Liver (tissue), 8 donors: ENCODE measurements at regions not wholly inside any gene's neighbourhood (a gene's known extent, or its start where the extent isn't known, plus 50 kb on each side); places are given as distances from the start of the nearest gene placed in this dataset.

ENCODE experiments used
- DNase-seq: peaks from one replicate; pipeline ENCODE4 v3.0.0-alpha.2; 2017; ENCODE audit warnings: low spot score
- H3K27ac ChIP-seq, 2 donors: one replicate each; pipeline ENCODE4 v1.7.0; 2013; ENCODE audit warnings: inconsistent platforms in 2 of 2, low read length in 2 of 2, control low read depth in 1 of 2, low read depth in 1 of 2, mild to moderate bottlenecking in 1 of 2
- H3K27me3 ChIP-seq, 4 donors: one replicate each; pipeline versions ENCODE4 v1.6.1 to v1.7.0; 2013; ENCODE audit warnings: low read length in 3 of 4, inconsistent platforms in 1 of 4, mild to moderate bottlenecking in 1 of 4, moderate library complexity in 1 of 4; ENCODE audit not compliant: control insufficient read depth in 4 of 4, insufficient read depth in 4 of 4
- H3K36me3 ChIP-seq, 4 donors: one replicate each; pipeline versions ENCODE4 v1.6.1 to v1.7.0; 2013; ENCODE audit warnings: low read length in 3 of 4, mild to moderate bottlenecking in 3 of 4, low read depth in 1 of 4, moderate library complexity in 1 of 4; ENCODE audit not compliant: control insufficient read depth in 4 of 4, insufficient read depth in 3 of 4
- H3K4me1 ChIP-seq, 4 donors: one replicate each; pipeline versions ENCODE4 v1.6.1 to v1.7.0; 2013; ENCODE audit warnings: low read length in 3 of 4, mild to moderate bottlenecking in 3 of 4, moderate library complexity in 1 of 4; ENCODE audit not compliant: control insufficient read depth in 4 of 4, insufficient read depth in 4 of 4
- H3K4me3 ChIP-seq, 3 donors: one replicate each; pipeline versions ENCODE4 v1.6.1 to v1.7.0; 2013; ENCODE audit warnings: low read length in 3 of 3, control low read depth in 1 of 3, low read depth in 1 of 3, mild to moderate bottlenecking in 1 of 3
- H3K9ac ChIP-seq, 2 donors: one replicate each; pipeline ENCODE4 v1.7.0; 2013; ENCODE audit warnings: low read length in 2 of 2, mild to moderate bottlenecking in 2 of 2, moderate library complexity in 2 of 2, control low read depth in 1 of 2, low read depth in 1 of 2
- H3K9me3 ChIP-seq, 4 donors: one replicate each; pipeline versions ENCODE4 v1.6.1 to v1.7.0; 2013; ENCODE audit warnings: low read length in 3 of 4; ENCODE audit not compliant: control insufficient read depth in 4 of 4
- ATF3 ChIP-seq: IDR thresholded peaks from 2 replicates; pipeline ENCODE4 v1.6.1; 2016; ENCODE audit warnings: antibody characterized with exemption
- CTCF ChIP-seq: fragments of 150-350 bp; IDR thresholded peaks from 2 replicates; pipeline ENCODE4 v1.5.1; 2017; ENCODE audit warnings: improper control_type of control experiment, low read depth, low read length; ENCODE audit not compliant: missing input control
- EGR1 ChIP-seq, 2 donors: IDR thresholded peaks; 2 replicates each; pipeline ENCODE4 v1.6.1; 2016 to 2018; ENCODE audit warnings: antibody characterized with exemption in 2 of 2, low read depth in 2 of 2
- FOXA1 ChIP-seq: IDR thresholded peaks from 2 replicates; pipeline ENCODE4 v1.6.1; 2016; ENCODE audit warnings: antibody characterized with exemption
- FOXA2 ChIP-seq: IDR thresholded peaks from 2 replicates; pipeline ENCODE4 v1.6.1; 2016; ENCODE audit warnings: antibody characterized with exemption
- GABPA ChIP-seq, 2 donors: IDR thresholded peaks in 1 of 2; conservative IDR thresholded peaks in 1 of 2; 2 replicates each; pipeline ENCODE4 v1.6.1; 2016; ENCODE audit warnings: antibody characterized with exemption in 2 of 2, mild to moderate bottlenecking in 1 of 2, moderate library complexity in 1 of 2
- HNF4A ChIP-seq, 2 donors: conservative IDR thresholded peaks; 2 replicates each; pipeline ENCODE4 v1.6.1; 2016; ENCODE audit warnings: antibody characterized with exemption in 2 of 2, mild to moderate bottlenecking in 2 of 2
- HNF4G ChIP-seq: IDR thresholded peaks from 2 replicates; pipeline ENCODE4 v1.6.1; 2016; ENCODE audit warnings: antibody characterized with exemption
- JUND ChIP-seq, 2 donors: IDR thresholded peaks; 2 replicates each; pipeline ENCODE4 v1.6.1; 2016; ENCODE audit warnings: antibody characterized with exemption in 2 of 2
- MAX ChIP-seq: IDR thresholded peaks from 2 replicates; pipeline ENCODE4 v1.6.1; 2016; ENCODE audit warnings: antibody characterized with exemption
- NR2F2 ChIP-seq: IDR thresholded peaks from 2 replicates; pipeline ENCODE4 v1.6.1; 2016; ENCODE audit warnings: antibody characterized with exemption
- RAD21 ChIP-seq, 2 donors: IDR thresholded peaks; 2 replicates each; pipeline ENCODE4 v1.6.1; 2016; ENCODE audit warnings: antibody characterized with exemption in 2 of 2, mild to moderate bottlenecking in 2 of 2
- REST ChIP-seq: IDR thresholded peaks from 2 replicates; pipeline ENCODE4 v1.6.1; 2016; ENCODE audit warnings: antibody characterized with exemption, mild to moderate bottlenecking
- RXRA ChIP-seq, 2 donors: IDR thresholded peaks; 2 replicates each; pipeline ENCODE4 v1.6.1; 2017 to 2018; ENCODE audit warnings: antibody characterized with exemption in 2 of 2, mild to moderate bottlenecking in 1 of 2
- SP1 ChIP-seq: IDR thresholded peaks from 2 replicates; pipeline ENCODE4 v1.6.1; 2018; ENCODE audit warnings: antibody characterized with exemption, mild to moderate bottlenecking
- TAF1 ChIP-seq: conservative IDR thresholded peaks from 2 replicates; pipeline ENCODE4 v1.6.1; 2016; ENCODE audit warnings: antibody characterized with exemption, mild to moderate bottlenecking
- YY1 ChIP-seq: IDR thresholded peaks from 2 replicates; pipeline ENCODE4 v1.6.1; 2016; ENCODE audit warnings: antibody characterized with exemption, mild to moderate bottlenecking
- ZBTB33 ChIP-seq: IDR thresholded peaks from 2 replicates; pipeline ENCODE4 v1.6.1; 2016; ENCODE audit warnings: antibody characterized with exemption
- WGBS: extraction: QIAGEN DNeasy Blood & Tissue Kit; methylation state at CpG from one replicate; pipeline ENCODE4 v1.1.7; 2013; 5-methylcytosine and 5-hydroxymethylcytosine counted together
- donor health status: healthy.
- donor health status: healthy.
- donor health status: healthy.
- donor health status: healthy.
- donor health status: healthy.

- WGBS: 83% methylated on average over 11 of the region's 11 CpGs
- no peak overlapping the region for H3K9ac ChIP-seq
- H3K27ac ChIP-seq: no peak overlapping the region
- H3K36me3 ChIP-seq: no peaks in the 10 kb centered on the region
- no peaks in the 10 kb centered on the region for H3K27me3 ChIP-seq
- H3K9me3 ChIP-seq: no peaks in the 10 kb centered on the region
- DNase-seq: no peak
- no peaks in the 10 kb centered on the region for H3K4me1 ChIP-seq
- TF ChIP-seq SP1 (no peak), HNF4G (no peak), EGR1 (IDR thresholded peaks at IDR 0.05; ENCODE audit: low read depth in 2 of 2) (no peak), RXRA (IDR thresholded peaks at IDR 0.05) (no peak), FOXA1 (no peak), GABPA (IDR thresholded peaks at IDR 0.05 in 1 of 2, conservative IDR thresholded peaks at IDR 0.05 in 1 of 2) (no peak), NR2F2 (no peak), ZBTB33 (no peak), JUND (IDR thresholded peaks at IDR 0.05) (no peak), FOXA2 (no peak), RAD21 (IDR thresholded peaks at IDR 0.05) (no peak), REST (no peak), YY1 (no peak), MAX (no peak), ATF3 (no peak), HNF4A (conservative IDR thresholded peaks at IDR 0.05) (no peak), CTCF (no peak), TAF1 (no peak)
- H3K4me3 ChIP-seq: no peak overlapping the region
Observed at GRCh38 chr2:9108210-9108967, 98.2 kb upstream of the ASAP2 start.
